Stimulated activated CD8-positive, alpha-beta memory T cell treated with anti-CD3 and anti-CD28 coated beads, Interleukin-2, amount 100 ng/mL, for 48 hours (primary cell): ENCODE measurements at regions not wholly inside any gene's neighbourhood (a gene's known extent, or its start where the extent isn't known, plus 50 kb on each side); places are given as distances from the start of the nearest gene placed in this dataset.

ENCODE experiments used
- DNase-seq, 2 donors: peaks; one replicate each; pipeline ENCODE4 v3.0.0-alpha.2; 2020; ENCODE audit warnings: low read depth in 2 of 2

- no peak for DNase-seq
These were observed 103.7 kb upstream of the TAB2 start for GRCh38 chr6:149213829-149214228.

GRCh38 chr6:149216459-149216858 lies 101.1 kb upstream of the TAB2 start:
- DNase-seq = no peak

- DNase-seq = no peak
These were observed 100.0 kb upstream of the TAB2 start for GRCh38 chr6:149217466-149217888.

- no peak for DNase-seq
These were observed 99.0 kb upstream of the TAB2 start for GRCh38 chr6:149218471-149218870.

GRCh38 chr6:149218915-149219314 lies 98.6 kb upstream of the TAB2 start:
- no peak for DNase-seq

GRCh38 chr6:149220882-149221773 lies 96.4 kb upstream of the TAB2 start:
- DNase-seq = no peak

- no peak for DNase-seq
These were observed 95.8 kb upstream of the TAB2 start for GRCh38 chr6:149221774-149222070.

- no peak for DNase-seq
These were observed 94.2 kb upstream of the TAB2 start for GRCh38 chr6:149223120-149223903.

GRCh38 chr6:149223904-149224351 lies 93.6 kb upstream of the TAB2 start:
- DNase-seq = no peak

- DNase-seq = no peak
These were observed 93.1 kb upstream of the TAB2 start for GRCh38 chr6:149224399-149224798.

- DNase-seq = no peak
These were observed 92.1 kb upstream of the TAB2 start for GRCh38 chr6:149225370-149225769.

- DNase-seq = no peak
These were observed 91.6 kb upstream of the TAB2 start for GRCh38 chr6:149225946-149226345.

- no peak for DNase-seq
These were observed 89.7 kb upstream of the TAB2 start for GRCh38 chr6:149227796-149228195.

- DNase-seq = no peak
These were observed 89.1 kb upstream of the TAB2 start for GRCh38 chr6:149228311-149228955.

GRCh38 chr6:149229096-149229495 lies 88.4 kb upstream of the TAB2 start:
- no peak for DNase-seq

- no peak for DNase-seq
These were observed 86.6 kb upstream of the TAB2 start for GRCh38 chr6:149230712-149231460.

GRCh38 chr6:149231778-149232177 lies 85.7 kb upstream of the TAB2 start:
- no peak for DNase-seq

- DNase-seq = peak in 1 of 2 donors; percentile 19
These were observed 84.3 kb upstream of the TAB2 start for GRCh38 chr6:149233056-149233715.

- DNase-seq = peak; percentile 19 to 29
These were observed 83.2 kb upstream of the TAB2 start for GRCh38 chr6:149234051-149234962.

- no peak for DNase-seq
These were observed 82.4 kb upstream of the TAB2 start for GRCh38 chr6:149235130-149235561.
